Fibroblast of villous mesenchyme (primary cell): ENCODE measurements at regions not wholly inside any gene's neighbourhood (a gene's known extent, or its start where the extent isn't known, plus 50 kb on each side); places are given as distances from the start of the nearest gene placed in this dataset.
A peak's percentile ranks its signal among the peaks of the same experiment; 100 is the strongest.

Experiments used
- DNase-seq: peaks from one replicate; pipeline ENCODE4 v3.0.0-alpha.2; 2010; ENCODE audit warnings: low read depth
- H3K4me3 ChIP-seq: 2 replicates; pipeline ENCODE4 v1.5.1; 2011; ENCODE audit warnings: low read depth, mild to moderate bottlenecking, low read length
- TF ChIP-seq, protein P1 (sequence below): IDR thresholded peaks from 2 replicates; pipeline ENCODE4 v1.5.1; 2012; ENCODE audit warnings: low read depth, mild to moderate bottlenecking, low read length; ENCODE audit not compliant: insufficient read depth

DNA sequence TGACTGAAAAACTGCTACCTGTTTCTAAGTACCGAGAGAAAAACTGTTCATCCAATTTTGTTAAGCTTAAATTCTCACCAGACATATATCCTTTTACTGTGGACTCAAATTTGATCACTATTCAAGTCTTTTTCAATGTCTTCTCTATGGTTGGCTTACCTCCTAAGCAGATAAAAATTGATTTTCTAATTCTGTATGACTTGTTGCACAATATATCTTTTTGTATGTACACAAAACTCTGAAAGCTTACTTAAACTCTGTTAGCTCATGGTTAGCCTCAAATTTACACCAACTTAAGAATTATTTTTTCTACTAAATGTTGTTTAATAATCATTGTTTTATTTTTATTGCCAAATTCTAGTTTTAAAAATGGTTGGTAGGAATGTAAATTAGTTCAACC lies 715.4 kb downstream of the LTN1 start:
- no peak overlapping the region for H3K4me3 ChIP-seq
- TF ChIP-seq, protein P1, sequence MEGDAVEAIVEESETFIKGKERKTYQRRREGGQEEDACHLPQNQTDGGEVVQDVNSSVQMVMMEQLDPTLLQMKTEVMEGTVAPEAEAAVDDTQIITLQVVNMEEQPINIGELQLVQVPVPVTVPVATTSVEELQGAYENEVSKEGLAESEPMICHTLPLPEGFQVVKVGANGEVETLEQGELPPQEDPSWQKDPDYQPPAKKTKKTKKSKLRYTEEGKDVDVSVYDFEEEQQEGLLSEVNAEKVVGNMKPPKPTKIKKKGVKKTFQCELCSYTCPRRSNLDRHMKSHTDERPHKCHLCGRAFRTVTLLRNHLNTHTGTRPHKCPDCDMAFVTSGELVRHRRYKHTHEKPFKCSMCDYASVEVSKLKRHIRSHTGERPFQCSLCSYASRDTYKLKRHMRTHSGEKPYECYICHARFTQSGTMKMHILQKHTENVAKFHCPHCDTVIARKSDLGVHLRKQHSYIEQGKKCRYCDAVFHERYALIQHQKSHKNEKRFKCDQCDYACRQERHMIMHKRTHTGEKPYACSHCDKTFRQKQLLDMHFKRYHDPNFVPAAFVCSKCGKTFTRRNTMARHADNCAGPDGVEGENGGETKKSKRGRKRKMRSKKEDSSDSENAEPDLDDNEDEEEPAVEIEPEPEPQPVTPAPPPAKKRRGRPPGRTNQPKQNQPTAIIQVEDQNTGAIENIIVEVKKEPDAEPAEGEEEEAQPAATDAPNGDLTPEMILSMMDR: no peak
- no peak for DNase-seq

DNA sequence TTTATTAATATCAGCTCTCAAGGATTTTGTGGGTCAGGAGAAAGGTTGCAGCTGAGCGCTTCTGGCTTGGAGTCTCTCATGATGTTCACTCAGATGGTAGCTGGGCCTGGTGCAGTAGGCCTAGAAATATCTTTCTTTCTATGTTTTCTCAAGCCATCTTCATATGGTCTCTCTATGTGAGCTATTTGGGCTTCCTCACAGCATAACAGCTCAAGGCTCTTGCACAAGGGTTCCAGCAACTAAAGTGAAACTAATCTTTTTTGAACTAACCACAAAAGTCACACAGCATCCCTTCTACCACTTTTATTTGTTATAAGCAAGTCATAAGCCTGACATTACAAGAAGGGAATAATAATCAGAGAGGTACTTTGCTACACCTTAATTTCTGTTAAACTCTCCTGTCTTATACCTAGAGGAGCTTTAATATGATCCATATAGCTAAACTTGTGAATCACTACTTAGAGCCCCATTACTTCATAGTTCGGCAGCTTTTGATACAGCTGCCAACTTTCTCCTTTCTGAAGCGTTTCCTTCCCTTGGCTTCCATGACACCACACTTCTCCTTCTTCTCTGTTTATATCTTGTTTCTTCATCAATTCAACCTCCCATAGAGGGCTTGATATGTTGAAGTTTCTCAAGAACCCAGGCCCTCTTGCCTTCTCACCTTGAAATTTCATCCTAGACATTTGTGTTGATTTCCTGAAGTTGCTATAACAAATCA lies 720.2 kb downstream of the LTN1 start:
- TF ChIP-seq, protein P1: no peak
- H3K4me3 ChIP-seq: no peak overlapping the region
- peak; percentile 77 for DNase-seq

DNA sequence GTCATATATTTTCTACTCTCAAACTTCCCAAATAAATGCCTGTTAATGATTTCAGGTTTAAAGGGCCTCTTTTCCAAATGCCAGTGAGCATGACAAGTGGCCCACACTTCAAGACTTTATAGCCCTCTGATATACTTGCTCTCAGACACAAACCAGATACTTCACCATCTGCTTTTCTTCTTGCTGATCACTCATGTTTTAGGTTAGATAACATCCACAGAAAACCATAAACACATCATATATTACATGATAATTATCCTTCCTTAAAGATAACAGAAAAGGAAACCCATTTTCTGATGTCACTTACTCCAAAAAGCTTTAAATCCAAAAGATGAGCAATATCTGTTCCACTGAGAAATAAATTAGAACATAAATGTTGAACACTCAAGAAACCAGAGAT lies 723.5 kb downstream of the LTN1 start:
- no peak overlapping the region for H3K4me3 ChIP-seq
- peak; percentile 94 for DNase-seq
- TF ChIP-seq, protein P1: no peak

DNA sequence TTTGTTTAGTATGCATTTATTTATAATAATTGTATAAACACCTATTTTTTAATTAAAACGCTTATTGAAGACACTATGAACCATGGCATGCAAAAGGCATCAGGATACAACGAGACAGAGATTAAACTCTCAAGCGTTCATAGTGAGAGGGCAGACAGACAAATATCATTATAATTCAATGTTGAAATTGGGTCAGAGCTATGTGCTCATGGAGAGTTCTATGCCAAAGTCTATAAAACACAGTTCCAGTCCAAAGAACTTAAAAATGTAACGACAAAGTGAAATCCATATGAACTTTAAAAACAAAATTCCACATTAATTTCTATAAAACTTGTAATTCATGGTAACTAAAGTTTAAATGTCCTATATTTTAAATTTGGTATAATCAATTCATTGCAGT lies 724.0 kb downstream of the LTN1 start:
- no peak overlapping the region for H3K4me3 ChIP-seq
- TF ChIP-seq, protein P1: no peak
- DNase-seq: no peak

DNA sequence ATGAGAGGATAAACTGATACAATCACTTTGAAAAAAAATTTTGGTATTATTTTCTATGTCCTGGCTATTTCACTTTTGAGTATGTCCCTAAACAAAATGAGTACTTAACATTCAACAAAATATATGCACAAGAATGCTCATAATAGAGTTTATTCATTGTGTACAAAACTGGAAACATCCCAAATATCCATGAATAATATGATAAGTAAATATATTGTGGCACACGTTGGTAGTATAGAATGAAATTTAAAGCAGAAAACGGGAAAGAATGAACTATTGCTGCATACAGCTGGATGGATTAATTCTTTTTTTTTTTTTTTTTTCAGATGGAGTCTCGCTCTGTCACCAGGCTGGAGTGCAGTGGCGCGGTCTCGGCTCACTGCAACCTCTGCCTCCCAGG lies 725.2 kb downstream of the LTN1 start:
- no peak for DNase-seq
- no peak overlapping the region for H3K4me3 ChIP-seq
- TF ChIP-seq, protein P1: no peak

DNA sequence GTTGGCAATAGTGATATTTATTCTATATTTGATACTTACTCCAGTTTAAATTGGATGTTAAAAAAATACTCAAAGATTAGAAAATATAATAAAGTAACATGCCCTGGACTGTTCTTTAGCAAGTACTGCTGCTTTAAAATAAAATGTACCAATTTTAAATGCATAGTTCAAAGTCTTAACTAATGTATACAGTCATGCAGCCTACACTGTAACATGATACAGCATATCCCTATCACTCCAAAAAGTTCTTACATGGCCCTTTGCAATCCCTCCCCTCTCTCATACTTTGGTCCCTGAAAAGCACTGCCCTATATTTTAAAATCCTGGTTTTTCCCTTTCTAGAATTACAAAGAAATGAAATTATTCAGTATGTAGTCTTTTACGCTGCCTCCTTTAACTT lies 726.6 kb downstream of the LTN1 start:
- no peak for DNase-seq
- TF ChIP-seq, protein P1: no peak
- no peak overlapping the region for H3K4me3 ChIP-seq

DNA sequence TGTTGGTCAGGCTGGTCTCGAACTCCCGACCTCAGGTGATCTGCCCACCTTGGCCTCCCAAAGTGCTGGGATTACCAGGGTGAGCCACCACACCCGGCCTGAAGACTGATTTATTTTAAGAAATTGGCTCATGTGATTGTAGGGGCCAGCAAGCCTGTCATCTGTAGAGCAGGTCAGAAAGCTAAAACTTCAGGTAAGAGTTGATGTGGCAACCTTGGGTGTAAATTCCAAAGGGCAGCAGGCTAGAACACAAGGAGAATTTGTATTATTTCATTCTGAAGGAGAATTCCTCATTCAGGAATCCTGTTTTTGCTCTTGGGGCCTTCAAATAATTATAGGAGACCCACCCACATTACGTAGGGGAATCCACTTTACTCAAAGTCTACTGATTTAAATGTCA lies 728.7 kb downstream of the LTN1 start:
- TF ChIP-seq, protein P1: no peak
- no peak for DNase-seq
- H3K4me3 ChIP-seq: no peak overlapping the region
